IMR-90 (cell line): ENCODE measurements at regions not wholly inside any gene's neighbourhood (a gene's known extent, or its start where the extent isn't known, plus 50 kb on each side); places are given as distances from the start of the nearest gene placed in this dataset.

Source experiments
- ATAC-seq: fragments of 200-7000 bp; cut with Tn5 transposase; 2 replicates; pipeline ENCODE4 v1.9.1; 2020; ENCODE audit warnings: low read depth, mild to moderate bottlenecking, moderate library complexity
- BruUV-seq: library from RNA; stranded (reverse); fragments of 400-500 nt; replicated peaks from 2 replicates; lab custom pipeline; 2021; lab: Mats Ljungman, UMichigan
- CTCF ChIA-PET: fragments of 300-600 bp; formaldehyde crosslinking; extraction: SDS; loops from one replicate; lab custom pipeline; 2021; ENCODE audit warnings: antibody characterized with exemption; lab: Yijun Ruan, JAX
- POLR2A ChIA-PET: fragments of 300-600 bp; sonication (Branson Sonifier 250); formaldehyde crosslinking; loops from one replicate; lab custom pipeline; 2022; ENCODE audit warnings: antibody characterized with exemption; ENCODE audit not compliant: unreplicated experiment; lab: Charles Lee
- DNase-seq: peaks from one replicate; pipeline ENCODE4 v3.0.0; 2013
- H2AFZ ChIP-seq: replicated peaks from 2 replicates; pipeline ENCODE3; 2013; ENCODE audit warnings: low read length, mild to moderate bottlenecking; ENCODE audit not compliant: poor library complexity
- H2AK5ac ChIP-seq: 2 replicates; pipeline ENCODE4 v1.6.1; 2013; ENCODE audit warnings: low read depth, low read length, inconsistent platforms
- H2AK9ac ChIP-seq: replicated peaks from 2 replicates; pipeline ENCODE3; 2013; ENCODE audit warnings: mild to moderate bottlenecking, low read depth, low read length, moderate library complexity; ENCODE audit not compliant: poor library complexity
- H2BK120ac ChIP-seq: 2 replicates; pipeline ENCODE4 v1.6.1; 2013; ENCODE audit warnings: low read depth, low read length, inconsistent platforms
- H2BK15ac ChIP-seq: 3 replicates; pipeline ENCODE4 v1.6.1; 2013; ENCODE audit warnings: low read depth, low read length, inconsistent platforms
- H2BK20ac ChIP-seq: 2 replicates; pipeline ENCODE4 v1.6.1; 2013; ENCODE audit warnings: low read depth, mild to moderate bottlenecking, inconsistent platforms, low read length, moderate library complexity
- H2BK5ac ChIP-seq: 2 replicates; pipeline ENCODE4 v1.6.1; 2013; ENCODE audit warnings: mild to moderate bottlenecking, low read depth, low read length, inconsistent platforms; ENCODE audit not compliant: poor library complexity, severe bottlenecking
- H3K14ac ChIP-seq: replicated peaks from 2 replicates; pipeline ENCODE4 v1.6.1; 2013; ENCODE audit warnings: low read depth, low read length, inconsistent platforms
- H3K18ac ChIP-seq: 2 replicates; pipeline ENCODE4 v1.6.1; 2013; ENCODE audit warnings: low read depth, low read length, control low read depth
- H3K23ac ChIP-seq: 2 replicates; pipeline ENCODE4 v1.6.1; 2013; ENCODE audit warnings: low read depth, low read length, inconsistent platforms
- H3K27ac ChIP-seq: 2 replicates; pipeline ENCODE4 v1.5.1; 2013; ENCODE audit warnings: mild to moderate bottlenecking, control low read depth, low read length; ENCODE audit not compliant: insufficient read depth
- H3K27me3 ChIP-seq: 2 replicates; pipeline ENCODE4 v1.6.1; 2013; ENCODE audit warnings: low read length; ENCODE audit not compliant: control insufficient read depth, insufficient read depth
- H3K36me3 ChIP-seq: 2 replicates; pipeline ENCODE4 v1.6.1; 2013; ENCODE audit warnings: low read length, mixed read lengths; ENCODE audit not compliant: control insufficient read depth, insufficient read depth
- H3K4ac ChIP-seq: 2 replicates; pipeline ENCODE4 v1.6.1; 2013; ENCODE audit warnings: low read depth, low read length, inconsistent platforms
- H3K4me1 ChIP-seq: 2 replicates; pipeline ENCODE4 v1.6.1; 2013; ENCODE audit warnings: low read length, mixed read lengths; ENCODE audit not compliant: control insufficient read depth, insufficient read depth
- H3K4me2 ChIP-seq: 2 replicates; pipeline ENCODE4 v1.6.1; 2013; ENCODE audit warnings: low read depth, mild to moderate bottlenecking, control low read depth, low read length, moderate library complexity
- H3K4me3 ChIP-seq: 2 replicates; pipeline ENCODE4 v1.5.1; 2013; ENCODE audit warnings: low read depth, mild to moderate bottlenecking, control low read depth, low read length, moderate library complexity; ENCODE audit not compliant: insufficient read depth
- H3K56ac ChIP-seq: 2 replicates; pipeline ENCODE4 v1.6.1; 2013; ENCODE audit warnings: low read length, inconsistent platforms; ENCODE audit not compliant: insufficient read depth; ENCODE audit errors: extremely low read depth
- H3K79me1 ChIP-seq, 2 experiments: 2 replicates each; pipeline ENCODE4 v1.6.1; 2013; ENCODE audit warnings: low read length in 2 of 2, inconsistent platforms in 1 of 2, low read depth in 1 of 2
- H3K9ac ChIP-seq: 2 replicates; pipeline ENCODE4 v1.6.1; 2013; ENCODE audit warnings: low read depth, low read length, control low read depth
- H3K9me1 ChIP-seq: 2 replicates; pipeline ENCODE4 v1.6.1; 2013; ENCODE audit warnings: low read length, inconsistent platforms; ENCODE audit not compliant: insufficient read depth
- H3K9me3 ChIP-seq: 2 replicates; pipeline ENCODE4 v1.6.1; 2013; ENCODE audit warnings: low read length; ENCODE audit not compliant: control insufficient read depth, insufficient read depth
- H4K20me1 ChIP-seq: 2 replicates; pipeline ENCODE4 v1.6.1; 2013; ENCODE audit warnings: low read length, inconsistent platforms; ENCODE audit not compliant: insufficient read depth
- H4K5ac ChIP-seq: 2 replicates; pipeline ENCODE4 v1.6.1; 2013; ENCODE audit warnings: mild to moderate bottlenecking, low read depth, low read length, control low read depth
- H4K8ac ChIP-seq, 2 experiments: 2 replicates each; pipeline ENCODE4 v1.6.1; 2013; ENCODE audit warnings: low read depth in 2 of 2, low read length in 2 of 2, control low read depth in 1 of 2, inconsistent platforms in 1 of 2
- H4K91ac ChIP-seq: 2 replicates; pipeline ENCODE4 v1.6.1; 2013; ENCODE audit warnings: low read depth, low read length, inconsistent platforms; ENCODE audit not compliant: insufficient read depth
- FOS ChIP-seq: fragments of 150-350 bp; IDR thresholded peaks from 2 replicates; pipeline ENCODE4 v1.6.1; 2016; ENCODE audit warnings: low read depth, low read length
- MXI1 ChIP-seq: IDR thresholded peaks from 2 replicates; pipeline ENCODE4 v1.6.1; 2012; ENCODE audit warnings: low read depth, mild to moderate bottlenecking, low read length, moderate library complexity, borderline replicate concordance
- WGBS, 2 experiments: methylation state at CpG; one replicate each; pipeline versions ENCODE4 v1.1.5 to v1.1.7; 2013; ENCODE audit warnings: missing lambda C conversion rate in 2 of 2; ENCODE audit not compliant: insufficient read length in 1 of 2; ENCODE audit errors: extremely low coverage in 2 of 2; 5-methylcytosine and 5-hydroxymethylcytosine counted together
- dilution Hi-C: fragments of 300-500 bp; cut with HindIII; formaldehyde crosslinking; loops from one replicate; pipeline ENCODE4 v1.14.3; 2018; ENCODE audit warnings: low sequenced_read_pairs; ENCODE audit not compliant: unreplicated experiment
- in situ Hi-C: fragments of 300-500 bp; cut with MboI; formaldehyde crosslinking; loops from 3 replicates; pipeline ENCODE4 v1.14.3; 2019; ENCODE audit warnings: low sequenced_read_pairs, inconsistent platforms, mixed read lengths
- intact Hi-C: fragments of 100-400 bp; cut with micrococcal nuclease; formaldehyde crosslinking; loops from 2 replicates; pipeline ENCODE4 v1.10.0; 2022
- TF ChIP-seq, protein P1 (sequence below): fragments of 150-350 bp; IDR thresholded peaks from 2 replicates; pipeline ENCODE4 v1.6.1; 2016; ENCODE audit warnings: low read depth, mild to moderate bottlenecking, low read length, moderate library complexity, borderline replicate concordance

DNA sequence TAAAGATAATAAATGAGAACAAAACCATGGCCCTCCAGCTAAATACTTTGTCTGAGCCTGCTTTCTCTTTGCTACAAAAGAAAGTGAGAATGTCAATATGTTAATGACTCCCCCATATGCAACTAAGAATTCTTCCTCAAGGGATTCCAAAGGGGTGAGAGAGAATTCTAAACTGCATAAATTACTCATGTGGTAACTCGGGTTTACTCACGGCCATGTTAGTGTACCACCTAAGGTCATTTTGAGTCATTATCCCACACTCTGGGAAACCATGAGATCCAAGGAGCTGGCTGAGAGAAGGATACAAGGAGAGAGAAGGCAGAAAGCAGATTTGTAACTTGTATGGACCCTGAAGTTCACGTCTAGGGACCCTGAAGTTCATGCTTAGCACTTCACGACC, 190.3 kb downstream of the DHX15 start:
- TF ChIP-seq FOS: peak; percentile 11; the same call in 1 of the 2 replicates
- TF ChIP-seq, protein P1, sequence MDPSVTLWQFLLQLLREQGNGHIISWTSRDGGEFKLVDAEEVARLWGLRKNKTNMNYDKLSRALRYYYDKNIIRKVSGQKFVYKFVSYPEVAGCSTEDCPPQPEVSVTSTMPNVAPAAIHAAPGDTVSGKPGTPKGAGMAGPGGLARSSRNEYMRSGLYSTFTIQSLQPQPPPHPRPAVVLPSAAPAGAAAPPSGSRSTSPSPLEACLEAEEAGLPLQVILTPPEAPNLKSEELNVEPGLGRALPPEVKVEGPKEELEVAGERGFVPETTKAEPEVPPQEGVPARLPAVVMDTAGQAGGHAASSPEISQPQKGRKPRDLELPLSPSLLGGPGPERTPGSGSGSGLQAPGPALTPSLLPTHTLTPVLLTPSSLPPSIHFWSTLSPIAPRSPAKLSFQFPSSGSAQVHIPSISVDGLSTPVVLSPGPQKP: no peak
- TF ChIP-seq MXI1: no peak
- no peaks in the 10 kb centered on the region for H3K9me1 ChIP-seq
- POLR2A ChIA-PET: no interaction called here
- H3K14ac ChIP-seq: peak overlapping the region; percentile 85; the same call in 1 of the 2 replicates
- 0 out of 2 replicates have a peak, but pooled peaks cover 3% of the 10 kb centered on the region for H3K4me1 ChIP-seq
- peak overlapping the region; percentile 96 for H3K18ac ChIP-seq
- H2AFZ ChIP-seq: no peak overlapping the region
- ATAC-seq (peak; percentile 91), DNase-seq (peak; percentile 86)
- H3K27ac ChIP-seq: peak overlapping the region; percentile 15; the same call in 1 of the 2 replicates
- BruUV-seq: no TSS peak
- no peak overlapping the region for H3K4me3 ChIP-seq
- peak overlapping the region; percentile 73; the same call in 1 of the 2 replicates for H4K5ac ChIP-seq
- no peak overlapping the region for H2AK9ac ChIP-seq
- H2BK20ac ChIP-seq: peak overlapping the region; percentile 84; the same call in 1 of the 2 replicates
- H2BK120ac ChIP-seq: peak overlapping the region; percentile 16; the same call in 1 of the 2 replicates
- in situ Hi-C loops: no loop called here
- H3K4ac ChIP-seq: peak overlapping the region; percentile 6; the same call in 1 of the 2 replicates
- no peak overlapping the region; the same call in 2 of the 3 replicates for H2BK15ac ChIP-seq
- H3K79me1 ChIP-seq: no peaks in the 10 kb centered on the region
- H3K36me3 ChIP-seq: no peaks in the 10 kb centered on the region
- peak overlapping the region; percentile 61 for H2BK5ac ChIP-seq
- H4K8ac ChIP-seq: peak overlapping the region; percentile 30 to 33; a peak in 2 of 4 replicates
- CTCF ChIA-PET: no interaction called here
- dilution Hi-C loops: no loop called here
- intact Hi-C loops: no loop called here
- peak overlapping the region; percentile 72; the same call in 1 of the 2 replicates for H3K4me2 ChIP-seq
- no peaks in the 10 kb centered on the region for H3K27me3 ChIP-seq
- no peaks in the 10 kb centered on the region for H4K20me1 ChIP-seq
- H3K56ac ChIP-seq: no peak overlapping the region
- no peak overlapping the region for H3K9ac ChIP-seq
- H4K91ac ChIP-seq: no peak overlapping the region
- WGBS, 2 experiments: 74% methylated on average over 2 of the region's 4 CpGs; no CpG with 5 or more reads in 1 of the 2 experiments
- no peaks in the 10 kb centered on the region for H3K9me3 ChIP-seq
- no peak overlapping the region for H2AK5ac ChIP-seq
- peak overlapping the region; percentile 40; the same call in 1 of the 2 replicates for H3K23ac ChIP-seq
